ENCODE measurements at regions not wholly inside any gene's neighbourhood (a gene's known extent, or its start where the extent isn't known, plus 50 kb on each side); places are given as distances from the start of the nearest gene placed in this dataset.

- TF ChIP-seq ZNF747 (tag by site-specific recombination; IDR thresholded peaks at IDR 0.05) (no peak), ZNF426 (tag by site-specific recombination; IDR thresholded peaks at IDR 0.05) (no peak), ZNF19 (tag by site-specific recombination; IDR thresholded peaks at IDR 0.05; ENCODE audit: low read depth) (no peak), ZNF211 (tag by site-specific recombination; IDR thresholded peaks at IDR 0.05; ENCODE audit: low read depth) (no peak), SETDB1 (IDR thresholded peaks at IDR 0.05; ENCODE audit: insufficient read length, low read length) (no peak), GLI2 (tag by site-specific recombination; IDR thresholded peaks at IDR 0.05; ENCODE audit: borderline replicate concordance, low read depth) (no peak), ZNF501 (tag by site-specific recombination; IDR thresholded peaks at IDR 0.05) (no peak), ZBTB11 (tag by site-specific recombination; conservative IDR thresholded peaks at IDR 0.05; ENCODE audit: low read depth) (no peak), ZNF530 (tag by site-specific recombination; IDR thresholded peaks at IDR 0.05; ENCODE audit: low read depth) (no peak), ZNF433 (tag by site-specific recombination; IDR thresholded peaks at IDR 0.05; ENCODE audit: low read depth) (no peak), ZFP3 (tag by site-specific recombination; IDR thresholded peaks at IDR 0.05; ENCODE audit: low read depth) (no peak), ZNF214 (tag by site-specific recombination; IDR thresholded peaks at IDR 0.05; ENCODE audit: borderline replicate concordance) (no peak), ZNF701 (tag by site-specific recombination; IDR thresholded peaks at IDR 0.05) (no peak), ZNF558 (tag by site-specific recombination; IDR thresholded peaks at IDR 0.05) (no peak), ZNF580 (tag by site-specific recombination; IDR thresholded peaks at IDR 0.05) (no peak), WT1 (tag by site-specific recombination; IDR thresholded peaks at IDR 0.05) (no peak), SALL2 (tag by site-specific recombination; IDR thresholded peaks at IDR 0.05; ENCODE audit: borderline replicate concordance) (no peak), PRDM2 (tag by site-specific recombination; IDR thresholded peaks at IDR 0.05; ENCODE audit: borderline replicate concordance) (no peak), ZFP41 (tag by site-specific recombination; IDR thresholded peaks at IDR 0.05; ENCODE audit: borderline replicate concordance) (no peak), ZNF221 (tag by site-specific recombination; IDR thresholded peaks at IDR 0.05; ENCODE audit: borderline replicate concordance) (no peak), ZNF704 (tag by site-specific recombination; IDR thresholded peaks at IDR 0.05) (no peak), ZNF521 (tag by site-specific recombination; IDR thresholded peaks at IDR 0.05) (no peak), ZNF610 (tag by site-specific recombination; IDR thresholded peaks at IDR 0.05; ENCODE audit: borderline replicate concordance) (no peak), ZNF792 (tag by site-specific recombination; IDR thresholded peaks at IDR 0.05) (no peak), ZBTB26 (tag by site-specific recombination; optimal IDR thresholded peaks at IDR 0.05) (no peak)
Observed at GRCh38 chr5:148011398-148012137, 52.2 kb upstream of the SPINK5 start (continued).

All from HEK293 (cell line).